ENCODE measurements at regions not wholly inside any gene's neighbourhood (a gene's known extent, or its start where the extent isn't known, plus 50 kb on each side); places are given as distances from the start of the nearest gene placed in this dataset.

GRCh38 chr4:11196927-11197522 is 231.7 kb downstream of the HS3ST1 start:
- H3K27ac ChIP-seq, result no peak overlapping the region
- no peak overlapping the region for H3K4me3 ChIP-seq

- H3K27ac ChIP-seq, result no peak overlapping the region
- H3K4me3 ChIP-seq, result no peak overlapping the region
These were observed 234.3 kb downstream of the HS3ST1 start for GRCh38 chr4:11194431-11194830.

- Histone ChIP-seq H3K4me3 (no peak overlapping the region), H3K27ac (no peak overlapping the region)
These were observed 238.9 kb downstream of the HS3ST1 start for GRCh38 chr4:11189756-11190155.

GRCh38 chr4:11183356-11183740 is 245.3 kb downstream of the HS3ST1 start:
- H3K27ac ChIP-seq, result no peak overlapping the region
- H3K4me3 ChIP-seq, result no peak overlapping the region

GRCh38 chr4:11182586-11183355 is 245.9 kb downstream of the HS3ST1 start:
- Histone ChIP-seq H3K27ac (no peak overlapping the region), H3K4me3 (no peak overlapping the region)

GRCh38 chr4:11182031-11182430 is 246.7 kb downstream of the HS3ST1 start:
- H3K27ac ChIP-seq, result no peak overlapping the region
- no peak overlapping the region for H3K4me3 ChIP-seq

GRCh38 chr4:11179796-11180195 is 248.9 kb downstream of the HS3ST1 start:
- Histone ChIP-seq H3K27ac (no peak overlapping the region), H3K4me3 (no peak overlapping the region)

- Histone ChIP-seq H3K4me3 (no peak overlapping the region), H3K27ac (no peak overlapping the region)
These were observed 250.3 kb downstream of the HS3ST1 start for GRCh38 chr4:11178433-11178832.

- H3K4me3 ChIP-seq, result no peak overlapping the region
These were observed 253.3 kb downstream of the HS3ST1 start for GRCh38 chr4:11175374-11175773.

GRCh38 chr4:11166606-11167005 is 262.1 kb downstream of the HS3ST1 start:
- H3K27ac ChIP-seq, result no peak overlapping the region
- no peak overlapping the region for H3K4me3 ChIP-seq

More at GRCh38 chr4:11175374-11175773, 253.3 kb downstream of the HS3ST1 start:
- H3K27ac ChIP-seq, result no peak overlapping the region

- H3K4me3 ChIP-seq, result no peak overlapping the region
These were observed 262.7 kb downstream of the HS3ST1 start for GRCh38 chr4:11166034-11166433.

GRCh38 chr4:11165052-11165451 is 263.6 kb downstream of the HS3ST1 start:
- Histone ChIP-seq H3K4me3 (no peak overlapping the region), H3K27ac (no peak overlapping the region)

More at GRCh38 chr4:11166034-11166433, 262.7 kb downstream of the HS3ST1 start:
- no peak overlapping the region for H3K27ac ChIP-seq

- Histone ChIP-seq H3K27ac (no peak overlapping the region), H3K4me3 (no peak overlapping the region)
These were observed 268.4 kb downstream of the HS3ST1 start for GRCh38 chr4:11160288-11160687.

GRCh38 chr4:11158971-11159370 is 269.7 kb downstream of the HS3ST1 start:
- Histone ChIP-seq H3K4me3 (no peak overlapping the region), H3K27ac (no peak overlapping the region)

GRCh38 chr4:11155208-11155867 is 273.4 kb downstream of the HS3ST1 start:
- Histone ChIP-seq H3K4me3 (no peak overlapping the region), H3K27ac (no peak overlapping the region)

GRCh38 chr4:11153171-11153750 is 275.4 kb downstream of the HS3ST1 start:
- Histone ChIP-seq H3K27ac (no peak overlapping the region), H3K4me3 (no peak overlapping the region)

GRCh38 chr4:11152684-11153083 is 276.0 kb downstream of the HS3ST1 start:
- no peak overlapping the region for H3K27ac ChIP-seq
- H3K4me3 ChIP-seq, result no peak overlapping the region

- H3K27ac ChIP-seq, result no peak overlapping the region
These were observed 277.2 kb downstream of the HS3ST1 start for GRCh38 chr4:11151500-11151899.

GRCh38 chr4:11149612-11150259 is 279.0 kb downstream of the HS3ST1 start:
- H3K27ac ChIP-seq, result peak overlapping the region in 2 of 21 experiments; percentile 50 to 51
- no peak overlapping the region for H3K4me3 ChIP-seq

More at GRCh38 chr4:11151500-11151899, 277.2 kb downstream of the HS3ST1 start:
- H3K4me3 ChIP-seq, result no peak overlapping the region

GRCh38 chr4:11139871-11140270 is 288.8 kb downstream of the HS3ST1 start:
- H3K4me3 ChIP-seq, result no peak overlapping the region
- no peak overlapping the region for H3K27ac ChIP-seq

Data from skin epidermis (tissue), 12 donors.